Omental fat pad (tissue), 3 donors: ENCODE measurements at regions not wholly inside any gene's neighbourhood (a gene's known extent, or its start where the extent isn't known, plus 50 kb on each side); places are given as distances from the start of the nearest gene placed in this dataset. TPM values are rescaled to one million over a fixed set of nuclear protein-coding genes. Genes with fewer than 3 reads are reported as not detected.

Experiments used
- ATAC-seq: fragments of 150-250 bp; one replicate; pipeline ENCODE4 v1.9.1; 2016; ENCODE audit warnings: mild to moderate bottlenecking, moderate library complexity; ENCODE audit not compliant: low FRiP score
- DNase-seq: peaks from one replicate; pipeline ENCODE4 v3.0.0-alpha.2; 2019; ENCODE audit warnings: low spot score
- CTCF ChIP-seq, 3 donors: fragments of 450-650 bp; IDR thresholded peaks; one replicate each; pipeline ENCODE4 v1.5.1; 2016 to 2017; ENCODE audit warnings: antibody characterized with exemption in 3 of 3, mild to moderate bottlenecking in 3 of 3, moderate library complexity in 2 of 3
- small RNA-seq: library from RNA; depleted of rRNA; stranded (forward); fragments of <200 nt; gene quantifications from one replicate; pipeline ENCODE3, GENCODE V24; 2016

GRCh38 chr11:24422376-24422775 is 74.5 kb upstream of the LUZP2 start:
- TF ChIP-seq CTCF (IDR thresholded peaks at IDR 0.05): no peak

GRCh38 chr11:24437123-24437522 is 59.7 kb upstream of the LUZP2 start:
- DNase-seq: no peak
- ATAC-seq: no peak
- TF ChIP-seq CTCF (IDR thresholded peaks at IDR 0.05): no peak

More at GRCh38 chr11:24422376-24422775, 74.5 kb upstream of the LUZP2 start:
- DNase-seq: no peak
- ATAC-seq: no peak

Small RNA genes in the stretch of these regions (small RNA-seq; reads per million reads assigned to genes)
- gene AC100767.1 (not detected), gene MIR8054 (not detected), gene RNU6-783P (not detected)
